ENCODE measurements at regions not wholly inside any gene's neighbourhood (a gene's known extent, or its start where the extent isn't known, plus 50 kb on each side); places are given as distances from the start of the nearest gene placed in this dataset.
"Not testable (repeated sequence)": the region's sequence is repeated elsewhere in the genome, so short reads cannot be mapped to it uniquely, and the experiment has no call there.

DNA sequence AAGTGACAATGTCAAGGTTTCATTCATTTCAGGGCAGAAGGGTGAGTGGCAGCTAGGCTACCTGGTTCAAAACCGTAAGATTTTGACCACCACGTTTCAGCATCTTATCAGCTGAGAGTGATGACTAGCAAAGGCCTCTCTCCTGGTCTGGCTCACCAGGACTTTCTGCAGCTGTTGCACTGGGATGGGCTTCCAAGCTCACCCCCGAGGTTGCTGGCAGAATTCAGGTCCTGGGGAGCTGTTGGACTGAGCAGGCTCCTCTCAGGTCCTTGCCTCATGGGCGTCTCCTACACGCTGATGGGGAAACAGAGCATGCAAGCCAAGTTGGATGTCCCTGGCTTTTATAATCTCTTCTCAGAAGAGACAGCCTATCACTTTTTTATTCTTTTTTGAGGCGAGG, 88.8 kb upstream of the RNU6-1 start:
- no peak for DNase-seq
- FAIRE-seq: no peak
- Histone ChIP-seq H3K36me3 (ENCODE audit: control insufficient read depth in 2 of 3, insufficient read depth in 3 of 3, low read length in 3 of 3) (no peaks in the 10 kb centered on the region), H3K9ac (ENCODE audit: low read length in 3 of 3) (no peak overlapping the region), H3K27me3 (ENCODE audit: control insufficient read depth, insufficient read depth, low read length) (no peaks in the 10 kb centered on the region), H3K27ac (ENCODE audit: low read depth in 2 of 2, low read length in 2 of 2) (no peak overlapping the region), H3K9me3 (ENCODE audit: control insufficient read depth in 2 of 3, insufficient read depth in 1 of 3, low read length in 3 of 3) (no peaks in the 10 kb centered on the region), H3K4me3 (ENCODE audit: low read length in 3 of 3) (no peak overlapping the region), H3K4me1 (ENCODE audit: control insufficient read depth in 2 of 3, insufficient read depth in 2 of 3, low read depth in 1 of 3, low read length in 3 of 3) (no peaks in the 10 kb centered on the region)
- intact Hi-C loops (cut with DNase I): no loop called here
- TF ChIP-seq, protein P1, sequence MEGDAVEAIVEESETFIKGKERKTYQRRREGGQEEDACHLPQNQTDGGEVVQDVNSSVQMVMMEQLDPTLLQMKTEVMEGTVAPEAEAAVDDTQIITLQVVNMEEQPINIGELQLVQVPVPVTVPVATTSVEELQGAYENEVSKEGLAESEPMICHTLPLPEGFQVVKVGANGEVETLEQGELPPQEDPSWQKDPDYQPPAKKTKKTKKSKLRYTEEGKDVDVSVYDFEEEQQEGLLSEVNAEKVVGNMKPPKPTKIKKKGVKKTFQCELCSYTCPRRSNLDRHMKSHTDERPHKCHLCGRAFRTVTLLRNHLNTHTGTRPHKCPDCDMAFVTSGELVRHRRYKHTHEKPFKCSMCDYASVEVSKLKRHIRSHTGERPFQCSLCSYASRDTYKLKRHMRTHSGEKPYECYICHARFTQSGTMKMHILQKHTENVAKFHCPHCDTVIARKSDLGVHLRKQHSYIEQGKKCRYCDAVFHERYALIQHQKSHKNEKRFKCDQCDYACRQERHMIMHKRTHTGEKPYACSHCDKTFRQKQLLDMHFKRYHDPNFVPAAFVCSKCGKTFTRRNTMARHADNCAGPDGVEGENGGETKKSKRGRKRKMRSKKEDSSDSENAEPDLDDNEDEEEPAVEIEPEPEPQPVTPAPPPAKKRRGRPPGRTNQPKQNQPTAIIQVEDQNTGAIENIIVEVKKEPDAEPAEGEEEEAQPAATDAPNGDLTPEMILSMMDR (IDR thresholded peaks at IDR 0.05; ENCODE audit: borderline replicate concordance, extremely low read depth, insufficient read depth): no peak

DNA sequence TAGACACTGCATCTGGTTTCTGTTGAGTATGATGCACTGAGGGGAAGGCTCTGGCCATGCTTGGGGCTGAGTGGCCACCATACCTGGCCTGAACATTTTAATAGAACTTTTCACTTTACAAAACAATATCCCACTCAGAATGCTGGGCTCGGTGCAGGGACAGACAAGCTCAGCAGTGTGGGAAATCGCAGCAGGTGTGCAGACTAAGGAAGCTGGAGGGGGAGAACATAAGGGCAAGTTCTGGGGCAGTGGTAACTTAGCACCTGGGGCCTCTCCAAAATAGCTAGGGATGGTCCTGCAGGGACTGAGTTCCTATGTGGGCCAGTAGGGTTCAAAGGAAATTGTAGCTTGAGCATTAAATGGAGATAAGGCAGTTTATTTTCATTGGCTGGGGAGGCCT, 90.9 kb upstream of the RNU6-1 start:
- TF ChIP-seq, protein P1 (IDR thresholded peaks at IDR 0.05; ENCODE audit: borderline replicate concordance, extremely low read depth, insufficient read depth): no peak
- Histone ChIP-seq H3K27me3 (ENCODE audit: control insufficient read depth, insufficient read depth, low read length) (no peaks in the 10 kb centered on the region), H3K4me3 (ENCODE audit: low read length in 3 of 3) (no peak overlapping the region), H3K9ac (ENCODE audit: low read length in 3 of 3) (no peak overlapping the region), H3K9me3 (ENCODE audit: control insufficient read depth in 2 of 3, insufficient read depth in 1 of 3, low read length in 3 of 3) (no peaks in the 10 kb centered on the region), H3K4me1 (ENCODE audit: control insufficient read depth in 2 of 3, insufficient read depth in 2 of 3, low read depth in 1 of 3, low read length in 3 of 3) (no peaks in the 10 kb centered on the region), H3K27ac (ENCODE audit: low read depth in 2 of 2, low read length in 2 of 2) (no peak overlapping the region), H3K36me3 (ENCODE audit: control insufficient read depth in 2 of 3, insufficient read depth in 3 of 3, low read length in 3 of 3) (no peaks in the 10 kb centered on the region)
- intact Hi-C loops (cut with DNase I): no loop called here
- no peak for DNase-seq
- no peak for FAIRE-seq

DNA sequence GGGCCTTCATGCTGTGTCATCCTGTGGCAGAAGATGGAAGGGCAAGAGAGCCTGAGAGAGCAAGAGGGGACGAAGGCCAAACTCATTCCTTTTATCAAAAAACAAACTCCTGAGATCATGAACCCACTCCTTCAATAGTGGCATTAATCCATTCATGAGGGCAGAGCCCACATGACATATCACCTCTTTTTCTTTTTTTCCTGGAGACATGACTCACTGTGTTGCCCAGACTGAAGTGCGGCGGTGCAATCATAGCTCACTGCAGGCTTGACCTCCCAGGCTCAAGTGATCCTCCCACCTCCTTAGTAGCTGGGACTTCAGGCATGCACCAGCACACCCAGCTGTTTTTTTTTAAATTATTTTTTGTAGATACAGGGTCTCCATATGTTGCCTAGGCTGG, 92.0 kb upstream of the RNU6-1 start:
- H3K36me3 ChIP-seq (ENCODE audit: control insufficient read depth in 2 of 3, insufficient read depth in 3 of 3, low read length in 3 of 3): no peaks in the 10 kb centered on the region
- intact Hi-C loops (cut with DNase I): no loop called here
- H3K4me3 ChIP-seq (ENCODE audit: low read length in 3 of 3): no peak overlapping the region
- DNase-seq (no peak), FAIRE-seq (no peak)
- no peak overlapping the region for H3K27ac ChIP-seq (ENCODE audit: low read depth in 2 of 2, low read length in 2 of 2)
- H3K4me1 ChIP-seq (ENCODE audit: control insufficient read depth in 2 of 3, insufficient read depth in 2 of 3, low read depth in 1 of 3, low read length in 3 of 3): no peaks in the 10 kb centered on the region
- H3K9me3 ChIP-seq (ENCODE audit: control insufficient read depth in 2 of 3, insufficient read depth in 1 of 3, low read length in 3 of 3): no peaks in the 10 kb centered on the region
- no peaks in the 10 kb centered on the region for H3K27me3 ChIP-seq (ENCODE audit: control insufficient read depth, insufficient read depth, low read length)
- TF ChIP-seq, protein P1 (IDR thresholded peaks at IDR 0.05; ENCODE audit: borderline replicate concordance, extremely low read depth, insufficient read depth): no peak
- no peak overlapping the region for H3K9ac ChIP-seq (ENCODE audit: low read length in 3 of 3)

DNA sequence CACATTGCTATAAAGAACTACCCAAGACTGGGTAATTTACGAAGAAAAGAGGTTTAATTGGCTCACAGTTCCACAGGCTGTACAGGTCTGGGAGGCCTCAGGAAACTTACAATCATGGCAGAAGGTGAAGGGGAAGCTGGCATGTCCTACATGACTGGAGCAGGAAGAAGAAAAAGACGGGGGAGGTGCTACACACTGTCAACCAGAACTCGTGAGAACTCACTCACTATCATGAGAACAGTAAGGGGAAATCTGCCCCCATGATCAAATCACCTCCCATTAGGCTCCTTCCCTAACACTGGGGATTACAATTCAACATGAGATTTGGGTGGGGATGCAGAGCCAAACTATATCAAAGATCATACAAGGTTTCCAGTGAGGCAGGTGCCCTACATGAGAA, 94.3 kb upstream of the RNU6-1 start:
- intact Hi-C loops (cut with DNase I); H3K4me1 ChIP-seq (ENCODE audit: control insufficient read depth in 2 of 3, insufficient read depth in 2 of 3, low read depth in 1 of 3, low read length in 3 of 3); H3K9me3 ChIP-seq (ENCODE audit: control insufficient read depth in 2 of 3, insufficient read depth in 1 of 3, low read length in 3 of 3); FAIRE-seq; H3K27me3 ChIP-seq (ENCODE audit: control insufficient read depth, insufficient read depth, low read length); DNase-seq; H3K36me3 ChIP-seq (ENCODE audit: control insufficient read depth in 2 of 3, insufficient read depth in 3 of 3, low read length in 3 of 3); H3K4me3 ChIP-seq (ENCODE audit: low read length in 3 of 3); H3K27ac ChIP-seq (ENCODE audit: low read depth in 2 of 2, low read length in 2 of 2); H3K9ac ChIP-seq (ENCODE audit: low read length in 3 of 3): not testable (repeated sequence)
